ENCODE measurements at regions not wholly inside any gene's neighbourhood (a gene's known extent, or its start where the extent isn't known, plus 50 kb on each side); places are given as distances from the start of the nearest gene placed in this dataset.

DNA sequence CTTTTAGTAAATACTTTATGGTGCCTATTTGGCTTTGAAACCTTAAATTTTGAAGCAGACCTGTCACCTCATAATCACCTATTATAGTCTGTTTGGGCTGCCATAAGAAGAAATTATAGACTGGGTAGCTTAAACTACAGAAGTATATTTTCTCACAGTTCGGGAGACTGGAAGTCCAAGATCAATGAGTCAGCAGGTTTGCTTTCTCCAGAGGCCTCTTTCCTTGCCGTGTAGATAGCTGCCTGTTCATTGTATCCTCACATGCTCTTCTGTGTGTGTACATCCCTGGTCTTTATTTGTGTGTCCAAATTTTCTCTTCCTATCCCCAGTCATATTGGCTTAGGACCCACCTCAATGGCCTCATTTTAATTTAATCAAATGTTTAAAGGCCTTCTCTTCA lies 518.2 kb downstream of the ADGRL2 start:
- no peak for TF ChIP-seq TAF1 (IDR thresholded peaks at IDR 0.05; ENCODE audit: low read depth)

DNA sequence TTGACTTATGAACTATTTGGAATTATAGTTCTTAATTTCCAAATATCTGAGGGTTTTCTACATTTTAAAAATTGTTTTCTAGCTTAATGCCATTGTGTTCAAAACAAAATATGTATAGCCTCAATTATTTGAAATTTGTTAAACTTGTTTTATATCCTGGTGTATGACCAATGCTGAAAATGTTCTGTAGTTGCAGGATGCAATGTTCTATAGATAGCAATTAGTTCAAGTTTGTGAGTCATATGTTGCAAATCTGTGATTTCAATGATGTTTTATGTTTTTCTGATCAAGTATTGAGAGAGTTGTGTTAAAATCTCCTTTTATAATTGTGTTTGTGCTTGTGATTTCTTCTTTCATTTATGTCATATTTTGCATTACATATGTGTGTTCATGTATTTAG lies 517.5 kb downstream of the ADGRL2 start:
- no peak for TF ChIP-seq CEBPB (IDR thresholded peaks at IDR 0.05)
- no peak for TF ChIP-seq CREB1 (IDR thresholded peaks at IDR 0.05; ENCODE audit: low read depth)
- TF ChIP-seq RAD21 (IDR thresholded peaks at IDR 0.05; ENCODE audit: low read depth), result no peak
- TF ChIP-seq TCF12 (IDR thresholded peaks at IDR 0.05; ENCODE audit: low read depth), result no peak
- no peak for TF ChIP-seq ZBTB7A (IDR thresholded peaks at IDR 0.05; ENCODE audit: low read depth)
- no peak for TF ChIP-seq NFIC (IDR thresholded peaks at IDR 0.05)
- no peak for TF ChIP-seq YY1 (IDR thresholded peaks at IDR 0.05; ENCODE audit: low read depth)
- TF ChIP-seq EGR1 (IDR thresholded peaks at IDR 0.05), result no peak
- TF ChIP-seq TEAD4 (IDR thresholded peaks at IDR 0.05), result no peak
- no peak for TF ChIP-seq FOXM1 (IDR thresholded peaks at IDR 0.05; ENCODE audit: borderline replicate concordance, low read depth)
- TF ChIP-seq TAF1 (IDR thresholded peaks at IDR 0.05; ENCODE audit: low read depth), result no peak
- TF ChIP-seq, protein P1, sequence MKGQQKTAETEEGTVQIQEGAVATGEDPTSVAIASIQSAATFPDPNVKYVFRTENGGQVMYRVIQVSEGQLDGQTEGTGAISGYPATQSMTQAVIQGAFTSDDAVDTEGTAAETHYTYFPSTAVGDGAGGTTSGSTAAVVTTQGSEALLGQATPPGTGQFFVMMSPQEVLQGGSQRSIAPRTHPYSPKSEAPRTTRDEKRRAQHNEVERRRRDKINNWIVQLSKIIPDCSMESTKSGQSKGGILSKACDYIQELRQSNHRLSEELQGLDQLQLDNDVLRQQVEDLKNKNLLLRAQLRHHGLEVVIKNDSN (IDR thresholded peaks at IDR 0.05), result no peak
- TF ChIP-seq, protein P2, sequence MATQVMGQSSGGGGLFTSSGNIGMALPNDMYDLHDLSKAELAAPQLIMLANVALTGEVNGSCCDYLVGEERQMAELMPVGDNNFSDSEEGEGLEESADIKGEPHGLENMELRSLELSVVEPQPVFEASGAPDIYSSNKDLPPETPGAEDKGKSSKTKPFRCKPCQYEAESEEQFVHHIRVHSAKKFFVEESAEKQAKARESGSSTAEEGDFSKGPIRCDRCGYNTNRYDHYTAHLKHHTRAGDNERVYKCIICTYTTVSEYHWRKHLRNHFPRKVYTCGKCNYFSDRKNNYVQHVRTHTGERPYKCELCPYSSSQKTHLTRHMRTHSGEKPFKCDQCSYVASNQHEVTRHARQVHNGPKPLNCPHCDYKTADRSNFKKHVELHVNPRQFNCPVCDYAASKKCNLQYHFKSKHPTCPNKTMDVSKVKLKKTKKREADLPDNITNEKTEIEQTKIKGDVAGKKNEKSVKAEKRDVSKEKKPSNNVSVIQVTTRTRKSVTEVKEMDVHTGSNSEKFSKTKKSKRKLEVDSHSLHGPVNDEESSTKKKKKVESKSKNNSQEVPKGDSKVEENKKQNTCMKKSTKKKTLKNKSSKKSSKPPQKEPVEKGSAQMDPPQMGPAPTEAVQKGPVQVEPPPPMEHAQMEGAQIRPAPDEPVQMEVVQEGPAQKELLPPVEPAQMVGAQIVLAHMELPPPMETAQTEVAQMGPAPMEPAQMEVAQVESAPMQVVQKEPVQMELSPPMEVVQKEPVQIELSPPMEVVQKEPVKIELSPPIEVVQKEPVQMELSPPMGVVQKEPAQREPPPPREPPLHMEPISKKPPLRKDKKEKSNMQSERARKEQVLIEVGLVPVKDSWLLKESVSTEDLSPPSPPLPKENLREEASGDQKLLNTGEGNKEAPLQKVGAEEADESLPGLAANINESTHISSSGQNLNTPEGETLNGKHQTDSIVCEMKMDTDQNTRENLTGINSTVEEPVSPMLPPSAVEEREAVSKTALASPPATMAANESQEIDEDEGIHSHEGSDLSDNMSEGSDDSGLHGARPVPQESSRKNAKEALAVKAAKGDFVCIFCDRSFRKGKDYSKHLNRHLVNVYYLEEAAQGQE (IDR thresholded peaks at IDR 0.05; ENCODE audit: low read depth), result no peak
- TF ChIP-seq, protein P3, sequence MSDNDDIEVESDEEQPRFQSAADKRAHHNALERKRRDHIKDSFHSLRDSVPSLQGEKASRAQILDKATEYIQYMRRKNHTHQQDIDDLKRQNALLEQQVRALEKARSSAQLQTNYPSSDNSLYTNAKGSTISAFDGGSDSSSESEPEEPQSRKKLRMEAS (IDR thresholded peaks at IDR 0.05), result no peak
- TF ChIP-seq EP300 (IDR thresholded peaks at IDR 0.05; ENCODE audit: borderline replicate concordance), result no peak

DNA sequence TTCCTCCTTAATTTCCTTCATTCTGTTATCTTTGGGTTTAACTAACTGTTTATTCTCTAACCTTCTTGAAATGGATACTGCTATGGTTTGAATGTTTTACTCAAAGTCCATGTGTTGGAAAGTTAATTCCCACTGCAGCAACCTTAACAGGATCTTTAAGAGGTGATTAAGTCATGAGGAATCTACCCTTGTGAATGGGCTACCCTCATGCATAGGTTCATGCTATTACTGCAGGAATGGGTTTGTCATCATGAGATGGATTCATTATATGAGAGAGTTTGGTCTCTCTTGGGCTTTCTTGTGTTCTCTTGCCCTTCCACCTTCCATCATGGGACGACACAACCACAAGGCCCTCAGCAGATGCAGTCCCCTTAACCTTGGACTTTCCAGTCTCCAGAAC lies 516.9 kb downstream of the ADGRL2 start:
- TF ChIP-seq EP300 (IDR thresholded peaks at IDR 0.05; ENCODE audit: borderline replicate concordance), result no peak

DNA sequence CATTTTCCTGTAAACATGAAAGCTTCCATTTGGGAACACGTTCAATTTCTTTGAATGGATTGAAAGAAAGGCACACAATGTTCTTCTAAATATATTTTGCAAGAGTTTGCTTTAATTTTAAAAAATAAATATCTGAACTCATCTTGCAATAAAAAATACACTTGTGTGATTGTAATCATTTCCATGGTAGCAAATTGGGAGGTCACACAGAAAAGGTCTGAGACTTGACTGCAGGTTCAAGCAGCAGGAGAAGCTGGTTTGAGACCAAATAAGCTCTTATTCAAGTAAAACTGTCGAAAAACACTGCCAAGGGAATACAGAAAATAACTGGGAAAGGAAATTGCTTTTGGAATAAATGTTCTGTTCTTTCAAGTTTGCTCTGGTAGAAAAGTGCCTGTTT lies 498.9 kb downstream of the ADGRL2 start:
- TF ChIP-seq EGR1 (IDR thresholded peaks at IDR 0.05), result no peak

DNA sequence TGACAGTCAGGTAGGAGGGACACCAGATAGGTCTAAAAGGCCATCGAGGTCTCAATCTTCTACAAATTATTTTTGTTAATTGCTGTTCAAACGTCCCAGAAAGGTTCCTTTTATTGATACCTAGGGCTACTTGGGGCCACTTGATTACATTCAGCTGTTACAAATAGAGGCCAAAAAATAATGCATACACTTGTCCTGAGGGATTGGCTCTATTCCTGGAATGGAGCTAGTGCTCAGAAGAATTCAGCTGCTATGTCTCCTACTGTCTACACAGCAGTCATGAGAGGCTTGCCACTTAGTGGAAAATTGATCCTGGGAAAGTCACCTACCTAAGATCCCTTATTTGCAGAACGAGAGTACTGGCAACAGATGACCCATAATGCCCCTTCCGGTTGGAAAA lies 498.3 kb downstream of the ADGRL2 start:
- no peak for TF ChIP-seq FOXM1 (IDR thresholded peaks at IDR 0.05; ENCODE audit: borderline replicate concordance, low read depth)
- no peak for TF ChIP-seq YY1 (IDR thresholded peaks at IDR 0.05; ENCODE audit: low read depth)
- TF ChIP-seq TCF12 (IDR thresholded peaks at IDR 0.05; ENCODE audit: low read depth), result no peak
- TF ChIP-seq, protein P1 (IDR thresholded peaks at IDR 0.05), result no peak
- no peak for TF ChIP-seq CEBPB (IDR thresholded peaks at IDR 0.05)
- TF ChIP-seq CREB1 (IDR thresholded peaks at IDR 0.05; ENCODE audit: low read depth), result no peak

DNA sequence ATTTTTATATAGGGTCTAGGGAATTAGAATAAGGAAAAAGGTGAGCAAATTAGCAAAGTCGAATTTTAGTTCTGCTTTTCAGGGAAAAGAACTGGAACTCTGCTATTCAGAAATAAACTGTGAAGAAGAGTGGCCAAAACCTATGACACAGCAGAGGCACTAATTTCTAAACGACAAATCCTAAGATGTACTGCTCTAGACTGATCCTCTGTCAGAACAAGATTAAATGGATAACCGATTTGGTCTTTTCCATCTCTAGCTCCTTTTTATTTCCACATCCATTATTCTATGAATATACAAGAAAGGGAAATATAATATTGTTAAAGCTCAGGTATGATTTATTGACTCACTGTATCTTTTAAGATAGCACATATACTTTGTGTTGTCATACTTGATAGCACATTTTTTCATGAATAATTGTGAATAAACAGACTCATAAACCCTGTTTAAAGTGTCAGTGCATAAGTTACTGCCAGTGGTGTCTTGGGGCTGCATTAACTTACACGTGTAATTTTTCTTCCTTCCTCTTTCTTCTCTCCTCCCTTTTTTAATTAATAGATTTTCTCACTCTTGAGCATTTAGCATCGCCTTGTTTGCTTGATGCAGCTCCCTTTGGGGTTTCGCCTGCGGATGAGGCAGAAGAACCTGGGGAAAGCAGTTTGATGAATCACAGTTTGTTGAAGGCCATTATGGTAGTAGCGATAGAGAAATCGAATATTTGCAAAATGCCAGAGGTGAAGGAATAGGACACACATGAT lies 496.6 kb downstream of the ADGRL2 start:
- TF ChIP-seq ZBTB7A (IDR thresholded peaks at IDR 0.05; ENCODE audit: low read depth) (no peak), CEBPB (IDR thresholded peaks at IDR 0.05) (no peak), TAF1 (IDR thresholded peaks at IDR 0.05; ENCODE audit: low read depth) (no peak), CREB1 (IDR thresholded peaks at IDR 0.05; ENCODE audit: low read depth) (no peak), TEAD4 (IDR thresholded peaks at IDR 0.05) (no peak), YY1 (IDR thresholded peaks at IDR 0.05; ENCODE audit: low read depth) (no peak), TCF12 (IDR thresholded peaks at IDR 0.05; ENCODE audit: low read depth) (no peak)
- TF ChIP-seq, protein P3 (IDR thresholded peaks at IDR 0.05), result no peak
- TF ChIP-seq, protein P2 (IDR thresholded peaks at IDR 0.05; ENCODE audit: low read depth), result no peak
- TF ChIP-seq, protein P1 (IDR thresholded peaks at IDR 0.05), result no peak

Data from Ishikawa (cell line).